Liver (tissue), 8 donors: ENCODE measurements at regions not wholly inside any gene's neighbourhood (a gene's known extent, or its start where the extent isn't known, plus 50 kb on each side); places are given as distances from the start of the nearest gene placed in this dataset.

Experiments
- DNase-seq: peaks from one replicate; pipeline ENCODE4 v3.0.0-alpha.2; 2017; ENCODE audit warnings: low spot score
- H3K27ac ChIP-seq, 2 donors: one replicate each; pipeline ENCODE4 v1.7.0; 2013; ENCODE audit warnings: inconsistent platforms in 2 of 2, low read length in 2 of 2, control low read depth in 1 of 2, low read depth in 1 of 2, mild to moderate bottlenecking in 1 of 2
- H3K27me3 ChIP-seq, 4 donors: one replicate each; pipeline versions ENCODE4 v1.6.1 to v1.7.0; 2013; ENCODE audit warnings: low read length in 3 of 4, inconsistent platforms in 1 of 4, mild to moderate bottlenecking in 1 of 4, moderate library complexity in 1 of 4; ENCODE audit not compliant: control insufficient read depth in 4 of 4, insufficient read depth in 4 of 4
- H3K36me3 ChIP-seq, 4 donors: one replicate each; pipeline versions ENCODE4 v1.6.1 to v1.7.0; 2013; ENCODE audit warnings: low read length in 3 of 4, mild to moderate bottlenecking in 3 of 4, low read depth in 1 of 4, moderate library complexity in 1 of 4; ENCODE audit not compliant: control insufficient read depth in 4 of 4, insufficient read depth in 3 of 4
- H3K4me1 ChIP-seq, 4 donors: one replicate each; pipeline versions ENCODE4 v1.6.1 to v1.7.0; 2013; ENCODE audit warnings: low read length in 3 of 4, mild to moderate bottlenecking in 3 of 4, moderate library complexity in 1 of 4; ENCODE audit not compliant: control insufficient read depth in 4 of 4, insufficient read depth in 4 of 4
- H3K4me3 ChIP-seq, 3 donors: one replicate each; pipeline versions ENCODE4 v1.6.1 to v1.7.0; 2013; ENCODE audit warnings: low read length in 3 of 3, control low read depth in 1 of 3, low read depth in 1 of 3, mild to moderate bottlenecking in 1 of 3
- H3K9ac ChIP-seq, 2 donors: one replicate each; pipeline ENCODE4 v1.7.0; 2013; ENCODE audit warnings: low read length in 2 of 2, mild to moderate bottlenecking in 2 of 2, moderate library complexity in 2 of 2, control low read depth in 1 of 2, low read depth in 1 of 2
- H3K9me3 ChIP-seq, 4 donors: one replicate each; pipeline versions ENCODE4 v1.6.1 to v1.7.0; 2013; ENCODE audit warnings: low read length in 3 of 4; ENCODE audit not compliant: control insufficient read depth in 4 of 4
- FOXA1 ChIP-seq: IDR thresholded peaks from 2 replicates; pipeline ENCODE4 v1.6.1; 2016; ENCODE audit warnings: antibody characterized with exemption
- FOXA2 ChIP-seq: IDR thresholded peaks from 2 replicates; pipeline ENCODE4 v1.6.1; 2016; ENCODE audit warnings: antibody characterized with exemption
- GABPA ChIP-seq, 2 donors: IDR thresholded peaks in 1 of 2; conservative IDR thresholded peaks in 1 of 2; 2 replicates each; pipeline ENCODE4 v1.6.1; 2016; ENCODE audit warnings: antibody characterized with exemption in 2 of 2, mild to moderate bottlenecking in 1 of 2, moderate library complexity in 1 of 2
- HNF4A ChIP-seq, 2 donors: conservative IDR thresholded peaks; 2 replicates each; pipeline ENCODE4 v1.6.1; 2016; ENCODE audit warnings: antibody characterized with exemption in 2 of 2, mild to moderate bottlenecking in 2 of 2
- HNF4G ChIP-seq: IDR thresholded peaks from 2 replicates; pipeline ENCODE4 v1.6.1; 2016; ENCODE audit warnings: antibody characterized with exemption
- JUND ChIP-seq, 2 donors: IDR thresholded peaks; 2 replicates each; pipeline ENCODE4 v1.6.1; 2016; ENCODE audit warnings: antibody characterized with exemption in 2 of 2
- RXRA ChIP-seq, 2 donors: IDR thresholded peaks; 2 replicates each; pipeline ENCODE4 v1.6.1; 2017 to 2018; ENCODE audit warnings: antibody characterized with exemption in 2 of 2, mild to moderate bottlenecking in 1 of 2
- TAF1 ChIP-seq: conservative IDR thresholded peaks from 2 replicates; pipeline ENCODE4 v1.6.1; 2016; ENCODE audit warnings: antibody characterized with exemption, mild to moderate bottlenecking
- WGBS: extraction: QIAGEN DNeasy Blood & Tissue Kit; methylation state at CpG from one replicate; pipeline ENCODE4 v1.1.7; 2013; 5-methylcytosine and 5-hydroxymethylcytosine counted together
- TF ChIP-seq, protein P1 (sequence below): IDR thresholded peaks from 2 replicates; pipeline ENCODE4 v1.6.1; 2016; ENCODE audit warnings: antibody characterized with exemption
- TF ChIP-seq, protein P2 (sequence below): IDR thresholded peaks from 2 replicates; pipeline ENCODE4 v1.6.1; 2016; ENCODE audit warnings: antibody characterized with exemption
- TF ChIP-seq, protein P3 (sequence below): fragments of 150-350 bp; IDR thresholded peaks from 2 replicates; pipeline ENCODE4 v1.5.1; 2017; ENCODE audit warnings: improper control_type of control experiment, low read depth, low read length; ENCODE audit not compliant: missing input control
- TF ChIP-seq, protein P4 (sequence below): IDR thresholded peaks from 2 replicates; pipeline ENCODE4 v1.6.1; 2016; ENCODE audit warnings: antibody characterized with exemption, mild to moderate bottlenecking
- donor health status: healthy.
- donor health status: healthy.
- donor health status: healthy.
- donor health status: healthy.
- donor health status: healthy.

DNA sequence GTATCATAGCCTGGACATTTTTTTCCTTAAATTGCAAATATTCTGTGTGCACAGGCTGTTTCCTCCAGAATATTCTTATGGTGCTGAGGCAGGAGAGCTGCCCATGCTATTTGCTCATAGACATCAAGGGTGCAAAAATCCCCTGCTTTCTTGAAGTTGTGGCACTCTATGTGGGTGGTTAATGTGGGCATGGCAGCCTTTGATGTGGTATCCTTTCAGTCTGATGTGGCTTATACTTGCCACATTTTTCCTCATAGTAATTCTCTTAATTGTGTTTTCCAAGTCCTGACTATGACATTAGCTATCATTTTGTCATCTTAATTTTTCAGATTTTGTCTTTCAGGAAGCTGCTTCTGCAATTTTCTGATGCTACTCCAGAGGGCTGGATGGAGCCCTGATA lies 353.3 kb downstream of the YTHDC2 start (continued):
- TF ChIP-seq, protein P1, sequence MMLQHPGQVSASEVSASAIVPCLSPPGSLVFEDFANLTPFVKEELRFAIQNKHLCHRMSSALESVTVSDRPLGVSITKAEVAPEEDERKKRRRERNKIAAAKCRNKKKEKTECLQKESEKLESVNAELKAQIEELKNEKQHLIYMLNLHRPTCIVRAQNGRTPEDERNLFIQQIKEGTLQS: no peak
- TF ChIP-seq HNF4G: no peak
- TF ChIP-seq, protein P2, sequence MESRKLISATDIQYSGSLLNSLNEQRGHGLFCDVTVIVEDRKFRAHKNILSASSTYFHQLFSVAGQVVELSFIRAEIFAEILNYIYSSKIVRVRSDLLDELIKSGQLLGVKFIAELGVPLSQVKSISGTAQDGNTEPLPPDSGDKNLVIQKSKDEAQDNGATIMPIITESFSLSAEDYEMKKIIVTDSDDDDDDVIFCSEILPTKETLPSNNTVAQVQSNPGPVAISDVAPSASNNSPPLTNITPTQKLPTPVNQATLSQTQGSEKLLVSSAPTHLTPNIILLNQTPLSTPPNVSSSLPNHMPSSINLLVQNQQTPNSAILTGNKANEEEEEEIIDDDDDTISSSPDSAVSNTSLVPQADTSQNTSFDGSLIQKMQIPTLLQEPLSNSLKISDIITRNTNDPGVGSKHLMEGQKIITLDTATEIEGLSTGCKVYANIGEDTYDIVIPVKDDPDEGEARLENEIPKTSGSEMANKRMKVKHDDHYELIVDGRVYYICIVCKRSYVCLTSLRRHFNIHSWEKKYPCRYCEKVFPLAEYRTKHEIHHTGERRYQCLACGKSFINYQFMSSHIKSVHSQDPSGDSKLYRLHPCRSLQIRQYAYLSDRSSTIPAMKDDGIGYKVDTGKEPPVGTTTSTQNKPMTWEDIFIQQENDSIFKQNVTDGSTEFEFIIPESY: no peak

DNA sequence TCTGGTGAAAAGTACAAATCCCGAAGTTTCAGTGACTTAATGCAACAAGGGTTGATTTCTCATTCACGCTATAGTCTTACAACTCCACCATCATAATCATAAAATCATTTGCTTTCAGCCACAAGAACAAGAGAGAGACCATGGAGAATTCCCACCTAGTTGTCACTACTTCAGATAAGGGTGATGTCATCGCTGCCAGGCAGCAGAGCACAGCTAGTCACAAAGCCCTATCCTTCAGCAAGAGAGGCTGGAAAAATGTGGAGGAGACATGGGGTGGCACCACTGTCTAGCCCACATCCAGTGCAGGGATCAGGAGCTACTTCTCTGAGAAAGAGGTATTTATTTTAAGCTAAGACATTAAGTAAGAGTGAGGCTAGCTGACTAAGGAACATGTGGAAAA lies 356.1 kb downstream of the YTHDC2 start:
- DNase-seq: no peak
- no peaks in the 10 kb centered on the region for H3K9me3 ChIP-seq
- no peak overlapping the region for H3K27ac ChIP-seq
- peaks cover 0 to 6% (median 0%) of the 10 kb centered on the region in 4 donors for H3K27me3 ChIP-seq
- no peak for TF ChIP-seq HNF4A (conservative IDR thresholded peaks at IDR 0.05)
- H3K4me1 ChIP-seq: no peaks in the 10 kb centered on the region
- H3K9ac ChIP-seq: no peak overlapping the region
- WGBS: 82% methylated on average over 3 of the region's 3 CpGs
- no peak overlapping the region for H3K4me3 ChIP-seq
- H3K36me3 ChIP-seq: no peaks in the 10 kb centered on the region

DNA sequence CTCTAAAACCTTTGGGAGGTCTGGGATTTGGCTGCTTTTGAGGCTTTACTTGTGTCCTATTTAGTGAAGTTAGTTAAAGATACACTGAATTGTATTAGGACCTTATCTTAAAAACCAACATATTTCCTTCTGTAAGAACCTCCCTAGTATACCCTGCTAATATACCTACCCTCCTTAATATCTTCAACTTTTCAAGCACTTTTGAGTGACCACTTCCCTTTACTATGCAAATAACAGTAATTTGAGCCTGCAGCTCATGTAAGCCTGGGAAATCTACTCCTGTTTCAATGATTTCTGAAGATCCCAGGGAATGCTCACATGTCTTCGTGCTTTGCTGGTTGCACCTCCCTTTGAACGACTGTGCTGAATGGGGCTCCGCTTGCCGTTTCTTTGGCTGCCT lies 358.5 kb downstream of the YTHDC2 start:
- Histone ChIP-seq H3K36me3 (no peaks in the 10 kb centered on the region), H3K9ac (no peak overlapping the region), H3K4me1 (no peaks in the 10 kb centered on the region), H3K27me3 (peaks cover 0 to 6% (median 0%) of the 10 kb centered on the region in 4 donors), H3K4me3 (no peak overlapping the region), H3K9me3 (no peaks in the 10 kb centered on the region), H3K27ac (no peak overlapping the region)
- no peak for DNase-seq
- TF ChIP-seq, protein P1: no peak
- TF ChIP-seq, protein P3, sequence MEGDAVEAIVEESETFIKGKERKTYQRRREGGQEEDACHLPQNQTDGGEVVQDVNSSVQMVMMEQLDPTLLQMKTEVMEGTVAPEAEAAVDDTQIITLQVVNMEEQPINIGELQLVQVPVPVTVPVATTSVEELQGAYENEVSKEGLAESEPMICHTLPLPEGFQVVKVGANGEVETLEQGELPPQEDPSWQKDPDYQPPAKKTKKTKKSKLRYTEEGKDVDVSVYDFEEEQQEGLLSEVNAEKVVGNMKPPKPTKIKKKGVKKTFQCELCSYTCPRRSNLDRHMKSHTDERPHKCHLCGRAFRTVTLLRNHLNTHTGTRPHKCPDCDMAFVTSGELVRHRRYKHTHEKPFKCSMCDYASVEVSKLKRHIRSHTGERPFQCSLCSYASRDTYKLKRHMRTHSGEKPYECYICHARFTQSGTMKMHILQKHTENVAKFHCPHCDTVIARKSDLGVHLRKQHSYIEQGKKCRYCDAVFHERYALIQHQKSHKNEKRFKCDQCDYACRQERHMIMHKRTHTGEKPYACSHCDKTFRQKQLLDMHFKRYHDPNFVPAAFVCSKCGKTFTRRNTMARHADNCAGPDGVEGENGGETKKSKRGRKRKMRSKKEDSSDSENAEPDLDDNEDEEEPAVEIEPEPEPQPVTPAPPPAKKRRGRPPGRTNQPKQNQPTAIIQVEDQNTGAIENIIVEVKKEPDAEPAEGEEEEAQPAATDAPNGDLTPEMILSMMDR: no peak
- TF ChIP-seq RXRA (IDR thresholded peaks at IDR 0.05): no peak
- no peak for TF ChIP-seq GABPA (IDR thresholded peaks at IDR 0.05 in 1 of 2, conservative IDR thresholded peaks at IDR 0.05 in 1 of 2)
- TF ChIP-seq FOXA1: no peak
- no peak for TF ChIP-seq JUND (IDR thresholded peaks at IDR 0.05)
- TF ChIP-seq FOXA2: no peak
- TF ChIP-seq, protein P4, sequence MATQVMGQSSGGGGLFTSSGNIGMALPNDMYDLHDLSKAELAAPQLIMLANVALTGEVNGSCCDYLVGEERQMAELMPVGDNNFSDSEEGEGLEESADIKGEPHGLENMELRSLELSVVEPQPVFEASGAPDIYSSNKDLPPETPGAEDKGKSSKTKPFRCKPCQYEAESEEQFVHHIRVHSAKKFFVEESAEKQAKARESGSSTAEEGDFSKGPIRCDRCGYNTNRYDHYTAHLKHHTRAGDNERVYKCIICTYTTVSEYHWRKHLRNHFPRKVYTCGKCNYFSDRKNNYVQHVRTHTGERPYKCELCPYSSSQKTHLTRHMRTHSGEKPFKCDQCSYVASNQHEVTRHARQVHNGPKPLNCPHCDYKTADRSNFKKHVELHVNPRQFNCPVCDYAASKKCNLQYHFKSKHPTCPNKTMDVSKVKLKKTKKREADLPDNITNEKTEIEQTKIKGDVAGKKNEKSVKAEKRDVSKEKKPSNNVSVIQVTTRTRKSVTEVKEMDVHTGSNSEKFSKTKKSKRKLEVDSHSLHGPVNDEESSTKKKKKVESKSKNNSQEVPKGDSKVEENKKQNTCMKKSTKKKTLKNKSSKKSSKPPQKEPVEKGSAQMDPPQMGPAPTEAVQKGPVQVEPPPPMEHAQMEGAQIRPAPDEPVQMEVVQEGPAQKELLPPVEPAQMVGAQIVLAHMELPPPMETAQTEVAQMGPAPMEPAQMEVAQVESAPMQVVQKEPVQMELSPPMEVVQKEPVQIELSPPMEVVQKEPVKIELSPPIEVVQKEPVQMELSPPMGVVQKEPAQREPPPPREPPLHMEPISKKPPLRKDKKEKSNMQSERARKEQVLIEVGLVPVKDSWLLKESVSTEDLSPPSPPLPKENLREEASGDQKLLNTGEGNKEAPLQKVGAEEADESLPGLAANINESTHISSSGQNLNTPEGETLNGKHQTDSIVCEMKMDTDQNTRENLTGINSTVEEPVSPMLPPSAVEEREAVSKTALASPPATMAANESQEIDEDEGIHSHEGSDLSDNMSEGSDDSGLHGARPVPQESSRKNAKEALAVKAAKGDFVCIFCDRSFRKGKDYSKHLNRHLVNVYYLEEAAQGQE: no peak
- no peak for TF ChIP-seq TAF1
- no peak for TF ChIP-seq HNF4A (conservative IDR thresholded peaks at IDR 0.05)
- WGBS: 47% methylated on average over 4 of the region's 4 CpGs
